Eye (tissue), 1 donor: ENCODE measurements at regions not wholly inside any gene's neighbourhood (a gene's known extent, or its start where the extent isn't known, plus 50 kb on each side); places are given as distances from the start of the nearest gene placed in this dataset.

Experiments
- DNase-seq: peaks from one replicate; pipeline ENCODE4 v3.0.0-alpha.2; 2015

DNA sequence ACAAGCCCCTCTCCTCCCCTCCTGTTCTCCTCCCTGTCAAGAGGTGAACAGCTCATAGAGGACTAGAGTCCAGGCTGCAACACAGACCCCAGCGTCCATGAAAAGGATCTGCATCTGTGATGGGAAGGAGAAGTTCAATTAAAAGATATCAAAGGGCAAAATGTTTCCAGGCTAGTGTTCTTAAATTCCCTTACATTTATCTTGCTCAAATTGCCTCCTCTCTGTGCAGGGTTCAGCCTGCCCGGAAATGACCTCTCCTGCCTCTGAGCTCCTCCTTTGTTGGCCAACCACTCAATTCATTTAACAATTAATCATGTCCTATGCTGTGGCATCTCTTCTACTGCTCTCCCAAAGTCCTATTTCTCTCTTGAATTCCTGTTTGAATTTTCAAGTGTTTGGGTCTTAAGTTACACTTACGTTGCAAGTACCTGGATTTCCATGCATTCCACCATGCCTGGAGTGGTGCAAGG is 105.3 kb downstream of the TSN start:
- no peak for DNase-seq

DNA sequence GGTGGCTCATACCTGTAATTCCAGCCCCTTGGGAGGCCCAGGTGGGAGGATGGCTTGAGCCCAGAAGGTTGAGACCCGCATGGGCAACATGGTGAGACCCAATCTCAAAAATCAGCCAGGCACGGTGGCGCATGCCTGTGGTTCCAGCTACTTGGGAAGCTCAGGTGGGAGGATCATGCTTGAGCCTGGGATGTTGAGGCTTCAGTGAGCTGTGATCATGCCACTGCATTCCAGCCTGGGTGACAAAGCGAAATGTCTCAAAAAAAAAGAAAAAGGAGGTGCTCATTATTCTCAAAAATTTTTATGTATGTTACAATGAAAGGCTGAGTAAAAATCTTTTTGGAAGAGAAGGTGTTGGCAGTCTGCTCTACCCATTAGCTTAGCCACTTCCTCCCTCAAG is 106.8 kb downstream of the TSN start:
- DNase-seq = no peak

GRCh38 chr2:121865914-121866313 is 110.5 kb downstream of the TSN start:
- no peak for DNase-seq

- no peak for DNase-seq
These were observed 111.3 kb downstream of the TSN start for GRCh38 chr2:121866789-121867188.

GRCh38 chr2:121868652-121869051 is 113.2 kb downstream of the TSN start:
- peak; percentile 40 for DNase-seq

GRCh38 chr2:121869363-121869762 is 113.9 kb downstream of the TSN start:
- DNase-seq = no peak

DNA sequence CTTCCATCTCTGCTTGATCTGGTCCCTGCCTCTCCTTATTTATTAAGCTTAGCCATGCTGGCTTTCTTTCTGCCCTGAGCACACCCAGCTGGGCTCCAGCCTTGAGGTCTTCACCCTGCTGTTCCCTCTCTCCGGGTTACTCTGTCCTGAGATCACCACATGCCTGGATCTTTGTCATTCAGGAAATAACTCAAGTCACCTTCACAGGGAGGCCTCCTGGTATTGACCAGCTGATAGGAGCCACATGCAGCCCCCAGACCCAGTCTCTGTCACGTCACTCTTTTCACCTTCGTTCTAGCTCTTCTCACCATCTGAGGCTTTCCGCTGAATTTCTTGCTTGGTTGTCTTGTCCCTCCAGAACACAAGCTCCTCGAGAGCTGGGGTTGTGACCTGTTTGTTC is 114.4 kb downstream of the TSN start:
- no peak for DNase-seq

GRCh38 chr2:121872651-121873050 is 117.2 kb downstream of the TSN start:
- no peak for DNase-seq

DNA sequence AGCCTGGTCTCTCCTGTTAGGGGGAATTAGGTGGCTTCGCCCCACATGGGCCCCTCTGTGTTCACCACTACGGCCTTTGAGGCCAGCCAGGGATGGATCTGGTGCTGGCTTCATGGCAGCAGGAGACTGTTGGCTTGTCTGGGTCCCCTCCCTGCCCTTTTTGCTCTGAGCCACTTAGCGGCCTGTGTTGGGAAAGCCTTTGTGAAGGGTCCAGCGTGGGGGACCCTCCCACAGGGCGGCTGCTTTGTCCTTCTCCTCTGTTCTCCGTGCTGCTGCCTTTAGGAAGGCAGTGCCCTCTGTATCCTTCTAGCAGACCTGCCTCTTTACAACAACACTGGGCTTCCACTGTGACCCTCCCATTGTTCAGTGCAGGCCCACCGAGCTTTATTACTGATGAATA is 118.4 kb downstream of the TSN start:
- peak; percentile 55 for DNase-seq

GRCh38 chr2:121875585-121876185 is 120.2 kb downstream of the TSN start:
- DNase-seq = no peak

DNA sequence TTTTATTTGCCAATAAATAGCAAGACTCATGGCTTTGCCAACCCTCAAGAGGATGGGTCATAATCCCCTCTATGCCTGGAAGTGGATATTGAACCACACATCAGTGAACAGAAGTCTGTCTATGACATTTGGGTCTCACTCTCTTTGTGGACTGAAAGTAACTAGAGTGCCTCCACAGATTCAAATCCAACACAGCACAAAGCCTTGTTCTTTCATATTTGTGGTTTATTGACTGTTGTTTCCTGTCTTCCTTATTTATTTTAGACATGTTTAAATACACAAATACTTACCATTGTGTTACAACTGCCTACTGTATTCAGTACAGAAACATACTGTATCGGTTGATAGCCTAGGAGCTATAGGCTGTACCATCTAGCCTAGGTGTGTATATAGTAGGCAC is 121.9 kb downstream of the TSN start:
- DNase-seq = no peak

- DNase-seq = no peak
These were observed 124.8 kb downstream of the TSN start for GRCh38 chr2:121880283-121880682.

- DNase-seq = no peak
These were observed 125.6 kb downstream of the TSN start for GRCh38 chr2:121881038-121881437.

DNA sequence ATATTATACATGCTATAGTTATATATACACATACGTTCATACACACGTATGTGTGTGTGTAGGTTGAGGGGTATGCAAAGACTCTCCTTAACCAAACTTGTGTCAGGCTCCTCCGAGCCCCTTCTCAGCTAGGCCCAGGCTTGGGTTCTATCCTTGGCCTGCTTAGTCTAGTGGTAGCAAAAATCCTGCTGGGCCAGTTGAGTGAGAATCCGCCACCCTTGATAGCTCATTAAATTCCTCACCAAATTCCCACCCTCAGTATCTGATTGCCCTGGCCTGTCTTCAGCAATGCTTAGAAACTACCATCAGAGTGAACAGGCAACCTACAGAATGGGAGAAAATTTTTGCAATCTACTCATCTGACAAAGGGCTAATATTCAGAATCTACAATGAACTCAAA is 126.5 kb downstream of the TSN start:
- DNase-seq = no peak

DNA sequence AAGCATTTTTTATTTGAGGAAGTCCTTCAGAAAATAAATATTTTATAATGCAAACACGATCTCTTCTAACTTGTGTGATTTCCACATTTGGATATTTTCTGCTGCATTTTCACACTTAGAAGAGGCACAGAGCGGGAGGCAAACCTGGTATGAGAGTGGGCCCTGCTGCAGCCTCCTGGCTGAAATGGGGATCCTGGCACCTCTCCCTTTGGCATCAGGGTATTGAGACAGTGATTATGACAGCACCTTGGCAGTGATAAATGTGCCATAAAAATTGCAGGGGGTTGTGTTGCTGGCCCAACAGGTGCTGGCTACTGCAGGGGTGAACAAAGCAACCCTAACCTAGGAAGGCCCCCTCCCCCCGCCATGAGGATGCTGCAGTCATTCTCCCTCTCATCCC is 128.6 kb downstream of the TSN start:
- DNase-seq = no peak

- peak; percentile 55 for DNase-seq
These were observed 129.1 kb downstream of the TSN start for GRCh38 chr2:121884511-121884921.

- no peak for DNase-seq
These were observed 130.6 kb downstream of the TSN start for GRCh38 chr2:121886059-121886458.

- DNase-seq = no peak
These were observed 132.2 kb downstream of the TSN start for GRCh38 chr2:121887513-121888188.

DNA sequence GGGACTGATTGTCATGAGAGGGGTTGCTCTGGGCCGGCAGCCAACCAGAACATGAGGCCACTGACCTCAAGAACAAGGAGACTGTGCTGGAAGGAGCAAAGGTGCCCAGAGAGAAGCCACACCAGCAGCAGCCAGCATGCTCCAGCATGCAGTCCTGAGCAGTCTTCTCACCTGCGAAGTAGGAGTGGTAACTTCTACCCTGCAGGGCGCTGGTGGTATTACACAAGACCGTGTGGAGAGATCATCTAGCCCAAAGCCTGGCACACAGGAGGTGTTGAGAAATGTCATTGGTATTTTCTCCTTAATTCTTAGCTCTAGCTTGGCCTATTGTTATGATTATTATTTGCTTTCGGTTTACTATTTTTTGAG is 132.7 kb downstream of the TSN start:
- DNase-seq = no peak

- DNase-seq = no peak
These were observed 134.6 kb downstream of the TSN start for GRCh38 chr2:121890041-121890440.

DNA sequence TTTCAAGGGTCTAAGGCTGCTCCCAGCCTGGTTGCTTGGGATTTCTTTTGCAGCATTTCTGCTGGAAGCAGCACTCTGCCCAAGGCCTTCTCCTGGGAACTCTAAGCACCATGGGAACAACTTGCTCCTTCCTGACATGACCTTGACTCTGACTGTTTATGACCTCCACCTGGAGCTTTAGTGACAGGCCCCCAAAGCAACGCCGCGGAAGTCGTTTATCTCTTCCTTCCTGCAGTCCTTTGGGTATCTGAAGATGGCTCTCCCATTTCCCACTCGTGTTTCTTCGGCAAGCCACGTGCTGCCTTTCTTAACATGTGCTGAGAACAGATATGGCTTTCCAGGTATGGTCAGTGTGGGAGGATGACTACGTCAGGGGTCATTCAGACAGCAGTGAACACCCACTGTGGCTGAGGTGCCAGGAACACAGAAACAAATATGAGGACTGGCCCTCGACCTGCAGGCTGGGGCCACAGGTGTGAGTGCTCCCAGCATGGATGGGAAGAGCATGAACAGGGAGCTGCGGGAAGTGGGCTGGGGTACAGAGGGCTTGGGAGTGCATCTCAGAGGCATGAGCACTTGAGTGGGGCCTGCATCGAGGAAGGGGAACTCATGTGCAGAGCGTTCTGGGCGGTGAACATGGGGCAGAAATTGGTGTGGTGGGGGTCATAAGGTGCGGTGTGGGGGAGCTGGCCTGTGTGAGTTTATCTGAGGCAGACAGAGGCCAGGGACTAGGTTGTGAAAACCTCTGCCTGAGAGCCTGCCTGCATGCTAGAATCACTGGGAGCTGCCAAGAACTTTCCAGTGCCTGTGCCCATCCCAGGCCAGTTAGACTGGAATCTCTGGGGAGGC is 140.5 kb downstream of the TSN start:
- DNase-seq = no peak

- peak; percentile 59 for DNase-seq
These were observed 142.0 kb downstream of the TSN start for GRCh38 chr2:121897335-121897970.

GRCh38 chr2:121898483-121898882 is 143.0 kb downstream of the TSN start:
- DNase-seq = no peak

GRCh38 chr2:121900391-121900790 is 144.9 kb downstream of the TSN start:
- no peak for DNase-seq
